GM19468 (cell line): ENCODE measurements at regions not wholly inside any gene's neighbourhood (a gene's known extent, or its start where the extent isn't known, plus 50 kb on each side); places are given as distances from the start of the nearest gene placed in this dataset.
"Not testable (repeated sequence)": the region's sequence is repeated elsewhere in the genome, so short reads cannot be mapped to it uniquely, and the experiment has no call there.

Experiments
- ATAC-seq: cut with Tn5 transposase; IDR thresholded peaks from one replicate; pipeline ENCODE4 v1.9.1; 2021; ENCODE audit warnings: mild to moderate bottlenecking, moderate library complexity, moderate number of reproducible peaks; ENCODE audit not compliant: unreplicated experiment; ENCODE audit errors: extremely low read depth

DNA sequence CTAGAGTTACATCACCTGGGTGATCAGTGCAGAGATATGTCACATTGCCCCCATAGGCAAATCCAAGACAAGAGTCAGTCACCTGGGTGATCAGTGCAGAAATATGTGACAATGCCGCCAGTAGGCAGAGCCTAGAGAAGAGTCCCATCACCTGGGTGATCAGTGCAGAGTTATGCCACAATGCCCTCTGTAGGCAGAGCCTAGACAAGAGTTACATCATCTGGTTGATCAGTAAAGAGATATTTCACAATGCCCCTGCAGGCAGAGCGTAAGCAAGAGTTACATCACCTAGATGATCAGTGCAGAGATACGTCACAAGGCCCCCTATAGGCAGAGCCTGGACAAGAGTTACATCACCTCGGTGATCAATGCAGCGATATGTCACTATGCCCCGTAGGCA lies 63.3 kb upstream of the FRG2B start:
- ATAC-seq, result not testable (repeated sequence)

DNA sequence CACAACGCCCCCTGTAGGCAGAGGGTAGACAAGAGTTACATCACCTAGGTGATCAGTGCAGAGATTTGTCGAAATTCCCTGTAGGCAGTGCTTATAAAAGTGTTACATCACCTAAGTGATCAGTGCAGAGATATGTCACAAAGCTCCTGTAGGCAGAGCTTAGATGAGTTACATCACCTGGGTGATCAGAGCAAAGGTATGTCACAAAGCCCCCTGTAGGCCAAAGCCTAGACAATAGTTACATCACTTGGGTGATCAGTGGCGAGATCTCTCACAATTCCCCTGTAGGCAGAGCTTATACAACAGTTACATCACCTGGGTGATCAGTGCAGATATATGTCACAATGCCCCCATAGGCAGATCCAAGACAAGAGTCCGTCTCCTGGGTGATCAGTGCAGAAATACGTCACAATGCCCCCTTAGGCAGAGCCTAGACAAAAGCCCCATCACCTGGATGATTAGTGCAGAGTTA lies 61.9 kb upstream of the FRG2B start:
- not testable (repeated sequence) for ATAC-seq

GRCh38 chr10:133687689-133688440 lies 61.3 kb upstream of the FRG2B start:
- ATAC-seq, result peak; percentile 25

DNA sequence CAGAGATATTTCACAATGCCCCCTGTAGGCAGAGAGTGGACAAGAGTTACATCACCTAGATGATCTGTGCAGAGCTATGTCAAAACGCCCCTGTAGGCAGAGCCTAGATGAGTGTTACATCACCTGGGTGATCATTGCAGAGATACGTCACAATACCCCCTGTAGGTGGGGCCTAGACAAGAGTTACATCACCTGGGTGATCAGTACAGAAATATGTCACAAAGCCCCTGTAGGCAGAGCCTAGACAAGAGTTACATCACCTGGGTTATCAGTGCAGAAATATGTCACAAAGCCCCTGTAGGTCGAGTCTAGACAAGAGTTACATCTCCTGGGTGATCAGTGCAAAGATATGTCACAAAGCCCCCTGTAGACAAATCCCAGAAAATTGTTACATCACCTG lies 60.4 kb upstream of the FRG2B start:
- ATAC-seq, result not testable (repeated sequence)
